NB4 (cell line): ENCODE measurements at regions not wholly inside any gene's neighbourhood (a gene's known extent, or its start where the extent isn't known, plus 50 kb on each side); places are given as distances from the start of the nearest gene placed in this dataset.

Experiments used
- CTCF ChIP-seq: IDR thresholded peaks from one replicate; pipeline ENCODE4 v1.5.1; 2012; ENCODE audit warnings: low read depth, low read length
- MYC ChIP-seq: IDR thresholded peaks from 2 replicates; pipeline ENCODE4 v1.6.1; 2011; ENCODE audit warnings: low read depth, low read length

- TF ChIP-seq CTCF: no peak
- no peak for TF ChIP-seq MYC
These were observed 935.5 kb downstream of the TMTC2 start for GRCh38 chr12:83622205-83622604.
